GM23338 (cell line): ENCODE measurements at regions not wholly inside any gene's neighbourhood (a gene's known extent, or its start where the extent isn't known, plus 50 kb on each side); places are given as distances from the start of the nearest gene placed in this dataset.

ENCODE experiments used
- ATAC-seq: fragments of 200-7000 bp; cut with Tn5 transposase; 3 replicates; pipeline ENCODE4 v1.9.1; 2020
- DNase-seq: peaks from one replicate; pipeline ENCODE4 v3.0.0-alpha.2; 2015; ENCODE audit warnings: low spot score
- H2AFZ ChIP-seq: fragments of 200-600 bp; sonication (generic); 2 replicates; pipeline ENCODE4 v1.8.0; 2016; ENCODE audit warnings: antibody characterized with exemption, mild to moderate bottlenecking, moderate library complexity
- H3F3A ChIP-seq: fragments of 200-600 bp; sonication (generic); replicated peaks from 2 replicates; pipeline ENCODE4 v1.8.0; 2017; ENCODE audit warnings: antibody characterized with exemption, mixed run types, low read depth
- H3K27ac ChIP-seq: fragments of 200-600 bp; sonication (generic); 2 replicates; pipeline ENCODE4 v1.6.1; 2016; ENCODE audit warnings: low read depth
- H3K27me3 ChIP-seq: fragments of 200-600 bp; sonication (generic); 2 replicates; pipeline ENCODE4 v1.8.0; 2016; ENCODE audit warnings: mild to moderate bottlenecking, mixed run types, moderate library complexity; ENCODE audit not compliant: insufficient read depth
- H3K36me3 ChIP-seq: fragments of 200-600 bp; sonication (generic); 2 replicates; pipeline ENCODE4 v1.8.0; 2016; ENCODE audit warnings: mild to moderate bottlenecking; ENCODE audit not compliant: insufficient read depth
- H3K4me1 ChIP-seq: fragments of 200-600 bp; sonication (generic); 2 replicates; pipeline ENCODE4 v1.8.0; 2016; ENCODE audit warnings: mild to moderate bottlenecking, moderate library complexity; ENCODE audit not compliant: insufficient read depth
- H3K4me2 ChIP-seq: fragments of 200-600 bp; sonication (generic); 2 replicates; pipeline ENCODE4 v1.7.1; 2017; ENCODE audit warnings: mixed run types
- H3K4me3 ChIP-seq: fragments of 200-600 bp; sonication (generic); 2 replicates; pipeline ENCODE4 v1.6.1; 2016; ENCODE audit warnings: mixed run types
- H3K79me2 ChIP-seq: fragments of 200-600 bp; sonication (generic); replicated peaks from 2 replicates; pipeline ENCODE4 v1.8.0; 2017; ENCODE audit warnings: mild to moderate bottlenecking; ENCODE audit not compliant: insufficient read depth
- H3K9me2 ChIP-seq: fragments of 200-600 bp; sonication (generic); 2 replicates; pipeline ENCODE4 v1.8.0; 2017; ENCODE audit not compliant: insufficient read depth
- H4K20me1 ChIP-seq: fragments of 200-600 bp; sonication (generic); replicated peaks from 2 replicates; pipeline ENCODE4 v1.8.0; 2017; ENCODE audit warnings: mild to moderate bottlenecking; ENCODE audit not compliant: insufficient read depth
- H3K27ac Mint-ChIP-seq: 2 replicates; pipeline ENCODE4 v1.8.0; 2020; ENCODE audit warnings: inconsistent platforms, mild to moderate bottlenecking, moderate library complexity, mixed read lengths
- H3K27me3 Mint-ChIP-seq: 3 replicates; pipeline ENCODE4 v1.8.0; 2022; ENCODE audit warnings: low read depth, mild to moderate bottlenecking, moderate library complexity, mixed read lengths, inconsistent platforms; ENCODE audit not compliant: insufficient read depth, poor library complexity
- H3K36me3 Mint-ChIP-seq: 3 replicates; pipeline ENCODE4 v1.8.0; 2021; ENCODE audit warnings: low read depth, mild to moderate bottlenecking, inconsistent platforms, moderate library complexity, mixed read lengths
- H3K4me1 Mint-ChIP-seq: 3 replicates; pipeline ENCODE4 v1.8.0; 2020; ENCODE audit warnings: mild to moderate bottlenecking, inconsistent platforms, mixed read lengths
- H3K4me3 Mint-ChIP-seq: 3 replicates; pipeline ENCODE4 v1.8.0; 2021; ENCODE audit warnings: moderate library complexity, mild to moderate bottlenecking, inconsistent platforms, mixed read lengths
- H3K9me3 Mint-ChIP-seq: 3 replicates; pipeline ENCODE4 v1.8.0; 2020; ENCODE audit warnings: moderate library complexity, mild to moderate bottlenecking, inconsistent platforms, mixed read lengths
- CREB1 ChIP-seq: fragments of 250-450 bp; sonication (Bioruptor Pico); IDR thresholded peaks from 2 replicates; pipeline ENCODE4 v1.5.0; 2020; ENCODE audit warnings: low read depth, mild to moderate bottlenecking, moderate library complexity
- CTCF ChIP-seq, 2 experiments: fragments of 200-600 bp in 1 of 2; sonication (generic) in 1 of 2; conservative IDR thresholded peaks; 2 replicates each; pipeline versions ENCODE4 v1.5.1 to v1.6.1; 2016 to 2017; ENCODE audit warnings: antibody characterized with exemption in 2 of 2, low read depth in 2 of 2, mild to moderate bottlenecking in 2 of 2, moderate library complexity in 1 of 2
- EZH2 ChIP-seq: fragments of 200-600 bp; sonication (generic); IDR thresholded peaks from one replicate; pipeline ENCODE4 v1.8.0; 2017; ENCODE audit warnings: antibody characterized with exemption, mild to moderate bottlenecking, low read depth; ENCODE audit not compliant: unreplicated experiment
- EZH2phosphoT487 ChIP-seq: fragments of 200-600 bp; sonication (generic); IDR thresholded peaks from one replicate; pipeline ENCODE4 v1.8.1; 2018; ENCODE audit warnings: antibody characterized with exemption; ENCODE audit not compliant: unreplicated experiment
- JUNB ChIP-seq: IDR thresholded peaks from one replicate; pipeline ENCODE4 v1.6.1; 2016; ENCODE audit warnings: antibody characterized with exemption; ENCODE audit not compliant: unreplicated experiment
- REST ChIP-seq: IDR thresholded peaks from one replicate; pipeline ENCODE4 v1.6.1; 2018; ENCODE audit warnings: antibody characterized with exemption; ENCODE audit not compliant: unreplicated experiment
- ZNF114 ChIP-seq: fragments of 250-450 bp; sonication (Bioruptor Pico); IDR thresholded peaks from 2 replicates; pipeline ENCODE4 v1.5.0; 2020; ENCODE audit warnings: mild to moderate bottlenecking, moderate library complexity
- ZNF331 ChIP-seq: fragments of 250-450 bp; sonication (Bioruptor Pico); IDR thresholded peaks from 2 replicates; pipeline ENCODE4 v1.5.0; 2020; ENCODE audit warnings: low read depth, mild to moderate bottlenecking, moderate library complexity
- ZNF462 ChIP-seq: fragments of 250-450 bp; sonication (Bioruptor Pico); IDR thresholded peaks from 2 replicates; pipeline ENCODE4 v1.5.0; 2020; ENCODE audit warnings: mild to moderate bottlenecking, moderate library complexity

GRCh38 chr17:79188048-79188447 lies 113.4 kb downstream of the ENGASE start:
- H3K4me1 ChIP-seq: peaks cover 37% of the 10 kb centered on the region
- H3K4me2 ChIP-seq: peak overlapping the region; percentile 42; the same call in 1 of the 2 replicates
- DNase-seq (peak; percentile 85), ATAC-seq (peak; percentile 57)
- peak; percentile 69 to 95 for TF ChIP-seq CTCF (conservative IDR thresholded peaks at IDR 0.05; ENCODE audit: low read depth in 2 of 2)
- TF ChIP-seq EZH2phosphoT487: no peak
- no peaks in the 10 kb centered on the region; the same call in 2 of the 3 replicates for H3K9me3 Mint-ChIP-seq
- no peaks in the 10 kb centered on the region for H3K9me2 ChIP-seq
- H3K27ac ChIP-seq: 0 out of 2 replicates have a peak overlapping the region, but pooled peaks have one; percentile 9
- no peaks in the 10 kb centered on the region for H4K20me1 ChIP-seq
- no peaks in the 10 kb centered on the region for H3K79me2 ChIP-seq
- peak overlapping the region; percentile 11; the same call in 1 of the 2 replicates for H3K4me3 ChIP-seq
- no peaks in the 10 kb centered on the region; the same call in 1 of the 2 replicates for H3K36me3 ChIP-seq
- H3K4me1 Mint-ChIP-seq: peaks cover 52% of the 10 kb centered on the region
- H3K4me3 Mint-ChIP-seq: no peak overlapping the region
- H2AFZ ChIP-seq: peak overlapping the region; percentile 78; the same call in 1 of the 2 replicates
- peaks cover 25% of the 10 kb centered on the region for H3K27me3 Mint-ChIP-seq
- no peaks in the 10 kb centered on the region for H3K36me3 Mint-ChIP-seq
- 0 out of 2 replicates have a peak, but pooled peaks cover 10% of the 10 kb centered on the region for H3F3A ChIP-seq
- H3K27ac Mint-ChIP-seq: no peak overlapping the region
- H3K27me3 ChIP-seq: peaks cover 15% of the 10 kb centered on the region

DNA sequence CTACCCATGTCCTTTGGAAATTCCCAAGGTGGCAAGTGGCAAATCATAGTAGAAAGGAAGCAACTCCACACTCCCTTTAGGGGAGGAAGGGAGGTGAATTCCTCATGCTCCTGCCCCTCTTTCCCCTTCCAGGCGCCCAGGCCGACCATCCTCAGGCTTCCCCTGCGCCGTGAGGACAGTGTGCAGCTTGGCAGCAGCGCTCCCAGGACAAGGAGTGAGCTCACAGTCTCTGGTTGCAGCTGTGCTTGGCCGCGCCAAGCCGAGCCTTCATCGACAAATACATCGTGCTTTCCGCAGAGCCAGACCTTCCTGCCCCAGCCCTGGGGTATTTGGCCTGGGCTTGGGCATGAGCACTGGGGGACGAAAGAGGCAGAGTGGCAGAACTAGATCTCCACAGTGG lies 112.6 kb downstream of the ENGASE start:
- Histone ChIP-seq H3K27ac (no peak overlapping the region), H3F3A (0 out of 2 replicates have a peak, but pooled peaks cover 4% of the 10 kb centered on the region), H3K36me3 (no peaks in the 10 kb centered on the region; the same call in 1 of the 2 replicates), H2AFZ (no peak overlapping the region), H3K4me1 (peaks cover 32% of the 10 kb centered on the region), H3K79me2 (no peaks in the 10 kb centered on the region), H3K4me2 (no peak overlapping the region), H4K20me1 (no peaks in the 10 kb centered on the region), H3K9me2 (no peaks in the 10 kb centered on the region), H3K27me3 (peaks cover 15% of the 10 kb centered on the region), H3K4me3 (no peak overlapping the region)
- ATAC-seq: no peak
- Mint-ChIP-seq H3K4me3 (no peak overlapping the region), H3K27ac (no peak overlapping the region), H3K9me3 (no peaks in the 10 kb centered on the region; the same call in 2 of the 3 replicates), H3K27me3 (peaks cover 24% of the 10 kb centered on the region), H3K4me1 (peaks cover 43% of the 10 kb centered on the region), H3K36me3 (no peaks in the 10 kb centered on the region)
- DNase-seq: no peak
- TF ChIP-seq ZNF462 (CRISPR knock-in tag) (no peak), REST (no peak), CREB1 (CRISPR knock-in tag) (no peak), EZH2 (no peak), ZNF114 (no peak), ZNF331 (CRISPR knock-in tag) (no peak), JUNB (no peak)
